NCI-H1436 treated with DMSO at 0.1 percent for 48 hours (cell line): ENCODE measurements at regions not wholly inside any gene's neighbourhood (a gene's known extent, or its start where the extent isn't known, plus 50 kb on each side); places are given as distances from the start of the nearest gene placed in this dataset.

Experiments used
- DNase-seq: peaks from one replicate; lab custom pipeline; 2025; lab: John Stamatoyannopoulos, UW

- DNase-seq: no peak
These were observed 271.4 kb upstream of the HDAC4 start for GRCh38 chr2:239671916-239672849.

- no peak for DNase-seq
These were observed 270.7 kb upstream of the HDAC4 start for GRCh38 chr2:239671471-239671870.

- DNase-seq: no peak
These were observed 269.8 kb upstream of the HDAC4 start for GRCh38 chr2:239670463-239671120.

DNA sequence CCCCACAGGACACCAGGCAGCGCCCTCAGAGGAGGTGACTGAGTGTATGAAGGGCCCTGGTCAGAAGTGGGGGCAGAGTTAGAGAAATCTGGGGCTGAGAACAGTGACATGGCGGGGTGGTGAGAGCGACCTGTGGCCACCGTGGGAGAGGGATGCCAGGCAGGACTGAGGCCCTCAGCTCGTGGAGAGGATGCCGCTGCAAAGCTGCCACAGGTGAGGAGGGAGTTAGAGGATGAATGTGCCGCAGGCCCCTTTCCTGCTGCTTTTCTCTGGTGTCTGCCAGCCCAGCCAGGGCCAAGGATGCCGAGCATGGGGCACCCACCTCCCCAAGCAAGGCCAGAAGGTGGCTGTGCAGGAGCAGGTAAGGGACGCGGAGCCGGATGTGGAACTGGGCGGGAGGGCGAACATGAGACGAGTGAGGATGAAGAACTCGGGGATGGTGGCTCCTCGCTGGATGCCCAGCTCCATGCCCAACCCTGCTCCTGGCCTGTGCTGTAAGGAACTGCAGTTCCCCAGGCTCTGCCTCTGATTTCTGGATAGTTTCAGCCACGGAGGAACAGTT is 269.2 kb upstream of the HDAC4 start:
- no peak for DNase-seq

DNA sequence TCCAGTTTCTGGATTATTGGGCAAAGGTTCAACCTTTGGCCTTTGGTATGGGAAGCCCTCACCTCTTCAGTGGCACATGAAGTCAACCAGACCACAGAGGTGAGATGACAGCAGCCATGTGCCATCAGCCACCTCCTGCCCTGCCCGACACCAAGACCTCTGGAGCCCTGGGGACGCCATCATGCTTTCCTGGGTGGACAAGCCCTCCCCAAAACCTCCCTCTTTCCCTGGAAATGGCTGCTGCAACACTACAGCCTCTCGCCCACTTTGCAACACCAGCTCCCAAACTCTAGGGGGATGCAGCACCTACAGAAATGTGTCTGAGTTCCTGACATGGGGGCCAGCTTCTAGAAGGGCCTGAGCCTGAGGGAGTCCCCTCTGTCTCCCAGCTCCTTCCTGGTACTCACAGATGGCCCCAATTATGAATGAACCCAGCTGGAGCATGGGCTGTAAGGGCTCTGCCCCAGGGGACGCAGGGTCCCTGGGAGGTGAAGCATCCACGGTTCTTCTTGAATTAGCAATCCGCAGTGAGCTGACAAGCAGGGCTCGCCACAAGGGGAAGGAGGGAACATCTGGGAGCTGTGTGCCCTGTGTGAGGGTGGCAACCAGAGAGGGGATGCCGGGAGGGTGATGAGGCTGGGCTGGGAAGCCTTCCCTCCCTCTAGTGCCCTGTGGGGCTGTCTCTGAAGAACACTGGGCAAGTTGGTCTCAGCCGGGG is 268.5 kb upstream of the HDAC4 start:
- no peak for DNase-seq

- no peak for DNase-seq
These were observed 267.8 kb upstream of the HDAC4 start for GRCh38 chr2:239668651-239669050.

DNA sequence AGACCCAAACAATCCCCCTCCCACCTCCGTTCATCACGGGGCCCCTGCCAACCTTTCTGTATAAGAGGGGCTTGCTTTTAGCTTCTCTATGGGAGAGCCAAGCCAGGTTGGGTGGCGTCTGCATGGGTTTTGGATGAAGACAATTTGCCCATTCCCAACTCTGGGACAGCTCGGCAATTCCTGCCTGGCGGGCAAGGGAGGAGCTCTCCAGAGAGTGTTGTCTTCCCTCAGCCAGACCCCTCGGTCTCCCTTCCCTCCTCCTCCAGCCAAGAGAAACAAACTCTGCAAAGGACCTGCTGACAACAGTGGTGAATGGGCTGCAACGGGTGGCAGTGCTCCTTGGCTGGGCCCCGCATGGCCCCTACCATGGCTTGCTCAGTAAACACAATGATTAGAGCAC is 267.2 kb upstream of the HDAC4 start:
- no peak for DNase-seq

DNA sequence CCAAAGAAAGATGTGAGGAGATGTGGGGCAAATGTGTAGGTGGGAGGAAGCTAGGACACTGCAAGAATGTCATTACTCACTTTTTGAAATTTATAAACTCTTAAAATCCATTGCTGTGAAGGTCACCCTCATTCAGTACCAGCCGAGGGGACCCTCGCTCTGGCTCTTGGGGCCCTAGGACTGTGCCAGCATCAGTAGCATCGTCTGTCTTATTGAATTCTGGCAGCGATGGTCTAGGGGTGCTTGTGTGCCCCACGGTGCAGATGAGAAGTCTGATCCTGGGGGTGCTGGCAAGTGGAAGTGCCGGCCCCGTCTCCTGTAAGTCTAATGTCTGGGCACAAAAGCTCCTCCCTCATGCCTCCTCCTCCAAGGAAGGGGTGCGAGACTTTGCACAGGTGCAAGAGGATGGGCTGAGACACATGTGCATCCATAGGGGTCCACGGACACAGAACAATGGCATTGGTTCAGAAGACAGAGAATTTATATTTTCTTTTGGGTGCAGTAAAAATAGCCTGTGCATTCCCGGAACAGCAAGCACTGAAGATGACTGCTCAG is 266.7 kb upstream of the HDAC4 start:
- DNase-seq: no peak

GRCh38 chr2:239666855-239667376 is 266.1 kb upstream of the HDAC4 start:
- no peak for DNase-seq

DNA sequence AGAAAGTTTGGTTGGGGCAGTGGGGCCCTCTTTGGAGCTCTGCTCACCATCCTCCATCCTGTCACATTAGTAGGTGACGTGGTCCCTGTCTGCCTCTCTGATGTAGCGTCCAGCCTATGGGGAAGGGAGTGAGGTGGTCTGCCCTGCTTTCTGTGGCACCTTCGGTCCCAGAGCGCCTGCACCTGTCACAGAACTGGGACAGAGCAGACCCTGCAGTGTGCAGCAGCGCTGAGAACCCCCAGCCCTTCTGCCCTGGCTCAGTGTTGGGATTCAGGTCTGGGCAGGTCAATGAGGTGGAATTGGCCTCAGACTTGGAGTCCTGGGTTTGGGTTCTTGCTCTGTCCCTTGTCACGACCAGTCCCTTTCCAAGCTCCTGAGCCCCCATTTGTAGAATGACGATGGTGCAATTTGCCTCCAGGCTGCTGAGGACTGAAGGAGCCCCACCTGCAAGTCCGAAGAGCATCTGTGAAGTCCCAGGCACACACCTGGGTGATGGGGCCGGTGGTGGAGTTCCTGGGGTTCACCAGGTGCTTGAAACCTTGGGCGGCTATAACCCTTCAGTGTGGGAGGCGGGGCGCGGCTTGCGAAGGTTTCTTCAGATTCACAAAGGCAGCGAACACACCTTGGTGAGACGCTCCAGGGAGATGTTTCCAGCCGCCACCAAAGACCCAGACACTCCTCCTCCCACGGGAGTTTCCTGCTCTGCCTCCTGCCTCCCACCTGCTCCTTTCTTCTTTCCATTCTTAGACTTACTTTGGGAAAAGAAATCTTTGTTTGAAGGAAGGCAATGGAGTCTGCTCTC is 265.4 kb upstream of the HDAC4 start:
- no peak for DNase-seq

GRCh38 chr2:239664216-239664810 is 263.5 kb upstream of the HDAC4 start:
- no peak for DNase-seq

GRCh38 chr2:239663364-239663924 is 262.6 kb upstream of the HDAC4 start:
- no peak for DNase-seq

DNA sequence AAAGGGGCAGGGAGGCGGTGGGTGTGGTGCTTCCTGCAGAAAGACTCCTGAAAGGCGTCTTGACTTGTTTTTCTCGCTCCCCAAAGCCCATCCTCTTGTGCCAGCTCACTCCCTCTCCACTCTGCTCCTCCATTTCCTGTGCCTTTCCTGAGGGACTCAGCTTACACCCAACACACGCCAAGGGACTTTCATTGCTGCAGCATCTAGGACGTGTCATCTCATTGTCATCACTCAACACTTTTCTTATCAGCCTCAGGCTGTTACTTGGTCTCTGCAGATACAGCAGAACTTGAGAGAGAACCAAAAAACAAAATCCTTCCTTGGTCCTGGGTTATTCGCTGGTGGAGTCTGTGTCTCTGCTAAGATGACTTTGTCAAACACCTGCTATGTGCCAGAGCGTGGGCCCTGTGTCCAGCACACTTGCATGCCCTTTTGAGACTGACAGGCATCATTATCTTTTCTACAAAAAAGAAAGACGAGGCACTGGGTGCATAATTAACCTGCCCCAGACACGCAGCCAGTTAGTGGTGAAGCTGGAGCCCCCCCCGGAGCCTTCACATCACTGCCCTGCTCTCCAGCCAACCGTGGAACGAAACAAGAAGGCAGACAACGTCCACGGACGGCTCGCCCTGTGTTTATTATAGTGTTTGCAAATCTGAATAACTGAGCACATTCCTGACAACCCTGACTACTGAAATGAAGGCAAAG is 261.7 kb upstream of the HDAC4 start:
- no peak for DNase-seq

DNA sequence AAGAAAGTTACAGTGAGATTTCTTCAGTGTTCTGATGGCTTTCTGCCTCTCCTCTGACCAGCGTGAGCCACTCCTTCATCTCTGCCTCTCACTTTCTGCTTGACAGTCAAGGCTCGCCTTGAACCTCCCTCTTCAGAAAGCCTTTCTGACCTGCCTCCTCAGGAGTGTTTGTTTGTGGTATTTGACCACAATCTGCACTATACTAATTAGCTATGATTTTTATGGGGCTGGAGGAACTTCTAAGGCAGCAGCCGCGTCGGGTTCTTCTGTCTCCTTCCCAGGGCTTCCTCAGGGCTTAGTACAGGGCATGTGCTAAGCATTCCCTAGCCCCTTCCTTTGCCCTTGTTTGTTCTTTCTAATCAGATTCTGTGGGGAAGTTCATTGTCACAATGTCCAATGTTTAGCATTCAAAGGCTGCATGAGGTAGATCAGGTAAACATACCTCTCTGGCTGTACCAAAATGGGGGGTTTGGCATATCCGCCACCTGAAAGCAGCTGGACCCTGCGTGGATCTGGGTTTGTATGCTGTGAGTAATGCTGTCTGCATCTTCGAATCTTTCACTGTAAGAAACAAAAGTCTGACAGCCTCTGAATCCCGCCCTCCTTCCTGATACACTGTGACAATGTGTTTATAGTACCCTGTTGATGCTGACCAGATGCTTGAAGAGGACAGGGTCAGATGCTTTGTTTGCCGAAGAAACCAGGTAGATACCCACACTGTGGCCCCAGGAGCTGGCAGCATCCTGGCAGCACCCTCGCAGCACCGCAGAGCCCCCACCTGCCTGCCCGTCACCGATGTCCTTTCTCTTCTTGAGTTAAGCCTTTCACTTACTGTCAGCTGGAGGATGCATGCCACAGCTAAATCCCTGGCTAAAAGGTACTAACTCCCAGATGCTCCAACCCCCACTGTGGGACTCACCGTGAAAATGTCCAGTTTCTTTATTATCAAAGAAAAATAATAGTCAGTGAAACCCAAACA is 260.8 kb upstream of the HDAC4 start:
- no peak for DNase-seq

- DNase-seq: no peak
These were observed 259.8 kb upstream of the HDAC4 start for GRCh38 chr2:239660390-239661230.

DNA sequence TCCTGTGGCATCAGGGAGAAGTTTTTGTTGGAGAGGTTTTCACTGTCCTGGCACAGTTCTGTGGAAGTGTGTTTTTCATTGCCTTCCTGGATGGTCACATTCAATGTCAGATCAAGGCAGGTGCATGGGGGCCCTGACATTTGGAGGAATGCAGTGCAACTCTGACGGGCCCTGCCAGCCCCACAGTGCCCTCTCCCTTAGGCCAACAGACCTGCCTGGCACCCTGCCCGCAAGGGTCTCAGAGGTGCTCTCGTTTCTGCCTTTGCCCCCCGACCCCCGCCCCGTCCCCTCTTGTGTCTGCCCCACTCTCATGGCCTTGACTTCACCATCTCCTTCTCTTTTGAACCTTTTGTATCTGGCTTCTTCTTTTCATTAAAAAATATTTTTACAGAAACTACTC is 257.2 kb upstream of the HDAC4 start:
- no peak for DNase-seq

DNA sequence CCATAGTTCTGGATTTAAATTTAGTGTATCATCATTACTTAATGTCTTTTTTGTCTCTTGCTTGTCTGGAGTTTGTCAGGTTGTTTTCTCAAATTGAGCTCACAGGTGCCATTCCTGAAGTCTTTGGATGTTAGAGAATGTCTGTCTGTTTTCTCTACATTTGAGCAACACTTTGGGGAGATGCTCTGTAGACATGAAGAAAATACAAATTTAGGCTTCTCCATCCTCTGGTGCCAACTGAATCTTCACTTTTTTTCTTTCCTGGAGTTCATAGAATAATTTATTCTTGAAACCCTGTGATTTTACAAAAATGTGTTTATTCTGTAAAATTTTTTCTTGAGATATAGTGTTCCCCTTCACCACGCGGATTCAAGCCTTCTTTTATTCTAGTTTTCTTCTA is 256.4 kb upstream of the HDAC4 start:
- DNase-seq: no peak
